HG03175 (cell line): ENCODE measurements at regions not wholly inside any gene's neighbourhood (a gene's known extent, or its start where the extent isn't known, plus 50 kb on each side); places are given as distances from the start of the nearest gene placed in this dataset.
"Not testable (repeated sequence)": the region's sequence is repeated elsewhere in the genome, so short reads cannot be mapped to it uniquely, and the experiment has no call there.

Experiments
- ATAC-seq: cut with Tn5 transposase; IDR thresholded peaks from one replicate; pipeline ENCODE4 v1.9.1; 2021; ENCODE audit warnings: mild to moderate bottlenecking, moderate library complexity; ENCODE audit not compliant: unreplicated experiment

DNA sequence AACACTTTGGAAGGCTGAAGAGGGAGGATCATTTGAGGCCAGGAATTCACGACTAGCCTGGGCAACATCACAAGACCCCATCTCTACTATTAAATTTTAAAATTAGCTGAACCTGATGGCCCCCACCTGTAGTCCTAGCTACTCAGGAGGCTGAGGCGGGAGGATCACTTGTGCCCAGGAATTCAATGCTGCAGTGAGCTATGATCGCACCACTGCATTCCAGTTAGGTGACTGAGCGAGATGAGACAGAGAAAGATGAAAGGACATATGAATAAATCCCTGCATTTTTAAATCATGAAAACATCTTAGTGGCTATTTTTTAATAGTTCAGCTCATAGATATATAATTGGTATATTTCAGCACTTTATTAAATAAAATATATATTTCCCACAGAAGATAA is 93.8 kb downstream of the GPR63 start:
- ATAC-seq: no peak

DNA sequence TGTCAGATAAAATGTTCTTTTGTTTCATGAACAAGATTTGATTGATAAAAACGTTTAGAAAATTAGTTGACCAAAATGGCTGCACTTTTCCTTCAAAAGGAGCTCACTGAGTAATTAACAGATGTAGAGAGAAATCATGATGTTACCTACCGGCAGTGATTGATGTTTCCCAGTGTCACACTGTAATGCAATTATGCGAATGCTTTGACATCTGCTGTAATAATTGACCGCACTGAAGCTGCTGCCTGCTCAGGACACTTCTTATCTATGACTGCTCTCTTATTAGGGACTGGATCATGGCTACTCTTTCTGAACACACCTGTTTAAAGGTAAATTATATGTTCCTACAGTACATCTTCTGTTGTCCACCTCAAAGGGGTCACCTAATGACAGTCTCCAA is 94.6 kb downstream of the GPR63 start:
- no peak for ATAC-seq

DNA sequence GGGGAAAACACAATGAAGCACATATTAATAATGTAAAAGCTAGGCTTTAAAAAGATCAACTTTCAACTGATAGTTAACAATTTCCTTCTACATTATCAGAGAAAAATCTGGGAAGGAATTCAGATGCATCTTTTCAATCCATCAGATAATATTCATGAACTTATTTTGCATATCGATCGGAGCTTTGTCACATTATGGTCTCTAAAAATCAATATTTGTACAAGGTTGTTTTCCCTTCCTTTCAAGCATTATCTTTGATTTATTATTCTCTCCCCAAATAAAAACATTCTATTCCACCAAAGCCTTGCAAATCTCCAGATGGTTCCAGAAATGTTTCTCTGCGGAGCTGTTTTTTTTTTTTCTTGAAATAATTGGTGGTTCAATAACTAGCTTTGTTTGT is 101.9 kb downstream of the GPR63 start:
- ATAC-seq: no peak

DNA sequence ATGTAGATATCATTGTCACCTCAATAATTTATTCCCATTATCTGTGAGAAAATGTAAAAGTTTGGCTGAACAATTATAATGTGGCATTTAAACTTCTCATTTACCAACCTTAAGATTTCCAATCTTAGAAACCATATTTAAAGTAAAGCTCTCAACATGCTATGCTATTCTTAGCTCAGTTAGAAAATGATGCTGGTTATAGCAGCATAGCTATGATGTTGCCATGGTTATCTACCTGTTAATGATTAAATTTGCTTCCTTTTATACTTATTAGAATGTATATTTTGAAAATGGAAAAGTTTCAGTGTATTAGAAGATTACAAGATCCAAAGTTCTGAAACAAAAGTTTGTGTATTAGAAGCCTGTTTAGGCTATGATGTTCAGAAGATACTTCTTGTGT is 110.1 kb downstream of the GPR63 start:
- ATAC-seq: peak; percentile 59

DNA sequence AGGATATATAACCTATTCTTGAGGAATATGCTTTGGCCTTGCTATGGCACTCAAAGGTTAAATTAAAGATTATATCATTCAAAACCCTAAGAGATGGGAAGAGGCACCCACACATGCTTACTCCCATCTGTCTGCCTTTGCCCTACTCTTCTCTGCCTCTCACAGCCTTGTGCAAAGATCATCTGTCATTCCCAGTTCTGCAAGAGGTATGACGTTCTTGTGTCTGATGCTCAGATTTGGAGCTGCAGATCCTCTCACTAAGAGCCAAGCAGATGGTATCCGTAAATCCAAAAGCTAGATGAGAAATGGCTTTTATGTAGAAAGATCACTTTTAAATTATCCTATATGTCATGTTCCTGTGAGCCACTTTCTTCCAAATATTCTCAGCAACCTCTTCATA is 112.0 kb downstream of the GPR63 start:
- no peak for ATAC-seq

DNA sequence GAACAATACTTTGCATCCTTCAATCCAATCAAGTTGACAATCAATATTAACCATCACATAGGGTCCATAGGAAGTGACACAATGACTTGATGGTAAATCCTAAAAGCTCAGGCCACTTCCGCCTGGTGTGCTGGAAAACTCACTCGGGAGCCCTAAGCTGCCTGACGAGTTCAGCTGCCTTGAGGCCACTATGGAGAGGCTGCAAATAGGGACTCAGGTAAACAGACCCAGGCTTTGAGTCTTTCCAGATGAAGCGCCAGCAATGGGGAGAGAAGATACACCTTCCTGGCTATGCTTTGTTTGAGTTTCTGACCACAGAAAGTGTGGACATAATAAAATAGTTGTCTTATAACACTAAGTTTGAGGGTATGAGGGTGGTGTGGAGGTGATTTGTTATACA is 112.6 kb downstream of the GPR63 start:
- ATAC-seq: no peak

DNA sequence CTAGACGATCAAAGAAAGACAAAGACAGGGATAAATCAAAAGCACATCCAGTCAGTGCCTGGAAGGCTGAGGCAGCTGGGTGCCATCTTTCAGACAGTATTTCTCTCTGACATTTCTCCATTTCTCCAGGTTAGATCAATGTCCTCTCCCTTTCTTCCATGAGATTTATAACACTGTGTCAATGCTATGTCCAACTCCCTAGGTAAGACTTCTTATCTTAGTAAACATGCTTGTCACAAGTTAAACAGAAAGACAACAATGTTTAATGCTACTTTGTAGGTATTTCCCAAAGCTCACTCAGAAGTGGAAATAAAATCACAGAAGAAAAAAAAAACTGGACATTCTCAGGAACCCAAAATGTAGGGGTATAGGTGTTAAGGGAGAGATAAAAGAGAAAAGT is 113.9 kb downstream of the GPR63 start:
- no peak for ATAC-seq

DNA sequence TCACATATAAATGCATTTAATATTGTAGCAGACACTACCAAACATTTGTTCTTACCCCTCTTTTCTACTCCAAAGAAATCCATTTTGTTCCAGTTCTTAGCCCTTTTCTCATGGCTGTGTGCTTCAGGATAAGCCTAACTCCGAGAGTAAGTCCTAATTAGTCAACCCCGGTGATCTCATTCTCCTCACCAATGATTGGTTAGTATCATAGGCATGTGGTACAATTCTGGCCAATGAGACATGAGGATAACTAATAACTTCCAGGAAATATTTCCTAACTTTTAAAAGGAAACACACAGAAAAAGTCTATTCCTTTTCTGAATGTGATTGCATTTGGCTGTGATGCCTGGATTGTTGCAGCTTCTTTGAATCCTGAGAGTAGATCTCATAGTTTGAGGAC is 116.0 kb downstream of the GPR63 start:
- no peak for ATAC-seq

DNA sequence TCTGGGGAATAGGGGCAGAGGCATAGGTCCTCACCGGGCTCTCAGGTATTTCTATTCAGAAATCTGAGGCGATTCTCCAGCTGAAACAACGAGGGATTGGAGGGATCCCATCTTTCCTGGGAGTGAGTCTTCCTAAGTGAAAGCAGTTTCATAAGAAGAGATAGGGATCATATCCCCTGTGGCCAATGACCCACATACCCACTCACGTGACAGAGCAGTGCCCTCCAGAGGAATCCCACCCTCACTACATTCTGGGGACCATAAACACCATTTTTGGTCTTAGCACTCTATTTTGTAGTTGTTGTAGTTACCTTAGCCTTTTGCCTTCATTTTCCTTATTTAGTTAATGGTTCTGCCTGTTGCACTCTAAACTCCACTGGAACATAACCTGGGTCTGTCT is 121.1 kb downstream of the GPR63 start:
- ATAC-seq: no peak

DNA sequence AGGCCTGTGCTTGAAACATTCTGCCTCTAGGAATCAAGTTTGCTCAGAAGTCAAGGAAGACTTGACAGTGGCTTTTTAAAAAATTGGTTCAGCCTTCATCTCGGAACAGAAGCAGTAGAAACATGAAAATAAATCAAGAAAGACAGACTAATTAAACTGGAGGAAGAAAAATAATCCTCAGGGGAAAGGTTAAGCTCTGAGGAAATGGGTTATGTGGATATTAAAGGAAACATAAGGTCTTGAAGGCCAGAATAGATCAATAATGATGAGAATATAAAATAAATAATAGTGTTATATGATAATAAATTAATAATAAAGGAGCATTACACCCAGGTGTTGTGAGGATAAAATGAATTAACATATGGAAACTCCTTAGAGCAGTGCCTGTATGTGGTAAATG is 121.7 kb downstream of the GPR63 start:
- ATAC-seq: no peak

DNA sequence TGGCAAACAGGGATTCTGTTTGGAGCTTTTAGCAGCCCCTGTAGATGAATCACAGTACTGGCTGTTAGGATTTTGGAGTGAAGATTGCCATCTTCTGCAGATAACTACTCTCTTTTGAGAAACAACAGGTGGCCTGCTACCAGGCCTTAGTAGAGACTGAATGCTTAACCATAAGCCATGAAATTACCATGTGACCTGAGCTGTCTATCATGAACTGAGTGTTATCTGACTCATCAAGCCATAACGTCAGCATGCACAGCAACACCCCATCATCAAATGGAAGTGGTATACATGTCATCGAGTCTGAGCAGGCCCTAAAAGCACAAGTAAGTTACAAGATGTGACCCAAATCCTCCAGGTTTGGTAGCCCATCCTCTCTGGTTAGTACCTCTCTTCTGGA is 132.6 kb downstream of the GPR63 start:
- ATAC-seq: peak; percentile 51

DNA sequence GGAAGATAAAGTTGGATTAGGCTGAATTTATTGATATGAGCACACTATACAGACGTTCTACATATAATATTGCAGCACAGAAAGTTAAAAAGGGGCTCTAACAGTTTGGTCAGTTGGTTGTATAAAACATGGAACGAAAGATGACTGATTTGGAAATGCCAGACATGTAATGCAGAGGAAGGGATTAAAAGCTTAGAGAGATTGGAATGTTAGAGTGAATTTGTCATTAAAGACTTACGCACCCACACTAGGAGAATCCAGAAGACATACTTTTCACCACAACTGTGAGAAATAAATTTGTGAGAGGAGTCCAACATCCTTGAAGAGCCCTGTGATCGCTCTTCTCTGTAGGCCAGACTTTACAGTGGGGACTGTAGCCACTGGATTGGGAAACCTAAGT is 134.7 kb downstream of the GPR63 start:
- no peak for ATAC-seq

DNA sequence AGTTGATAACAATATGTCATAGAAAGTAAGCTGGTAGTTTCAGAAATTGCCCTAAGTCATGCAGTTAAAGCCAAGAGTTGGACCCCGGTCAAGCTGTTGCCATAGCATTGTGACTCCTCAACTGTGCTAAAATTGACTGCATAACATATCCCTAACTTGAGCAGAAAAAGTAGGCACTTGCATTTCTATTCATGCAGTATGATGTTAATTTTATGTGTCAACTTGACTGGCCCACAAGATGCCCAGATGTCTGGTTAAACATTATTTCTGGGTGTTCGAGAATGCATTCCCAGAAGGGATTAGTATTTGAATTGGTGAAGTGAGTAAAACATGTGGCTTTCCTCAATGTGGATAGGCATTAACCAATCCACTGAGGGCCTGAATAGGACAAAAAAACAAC is 136.4 kb downstream of the GPR63 start:
- ATAC-seq: no peak

DNA sequence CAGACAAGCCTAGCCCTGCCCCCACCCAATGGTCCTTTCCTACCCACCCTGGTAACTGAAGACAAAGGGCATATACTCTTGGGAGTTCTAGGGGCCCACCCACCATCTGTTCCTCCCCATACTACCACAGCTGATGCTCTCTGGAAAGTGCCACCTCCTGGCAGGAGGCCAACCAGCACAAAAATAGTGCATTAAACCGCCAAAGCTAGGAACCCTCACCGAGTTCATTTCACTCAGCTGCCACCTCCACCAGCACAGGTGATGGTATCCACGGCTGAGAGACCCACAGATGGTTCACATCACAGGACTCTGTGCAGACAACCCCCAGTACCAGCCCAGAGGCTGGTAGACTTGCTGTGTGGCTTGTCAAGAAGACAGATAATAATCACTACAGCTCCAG is 131.5 kb downstream of the FHL5 start:
- ATAC-seq: not testable (repeated sequence)

DNA sequence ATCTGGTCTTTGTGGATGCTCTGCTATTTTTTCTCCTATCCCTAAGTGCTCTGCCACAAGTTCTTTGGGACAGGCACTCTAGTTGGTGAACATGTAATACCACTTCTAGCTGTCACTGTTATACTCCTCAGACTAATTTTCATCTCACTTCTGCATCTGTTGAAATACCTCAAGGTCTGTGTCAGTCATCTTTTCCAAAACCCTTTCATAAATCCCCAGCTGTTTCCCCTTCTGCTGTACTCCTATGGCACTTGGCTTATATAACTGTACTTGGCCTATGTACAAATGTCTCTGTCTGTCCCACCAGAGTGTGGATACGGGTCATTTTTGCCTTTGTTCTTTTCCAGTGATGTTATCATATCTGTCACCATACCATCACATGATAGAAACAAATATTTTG is 124.2 kb downstream of the FHL5 start:
- no peak for ATAC-seq

DNA sequence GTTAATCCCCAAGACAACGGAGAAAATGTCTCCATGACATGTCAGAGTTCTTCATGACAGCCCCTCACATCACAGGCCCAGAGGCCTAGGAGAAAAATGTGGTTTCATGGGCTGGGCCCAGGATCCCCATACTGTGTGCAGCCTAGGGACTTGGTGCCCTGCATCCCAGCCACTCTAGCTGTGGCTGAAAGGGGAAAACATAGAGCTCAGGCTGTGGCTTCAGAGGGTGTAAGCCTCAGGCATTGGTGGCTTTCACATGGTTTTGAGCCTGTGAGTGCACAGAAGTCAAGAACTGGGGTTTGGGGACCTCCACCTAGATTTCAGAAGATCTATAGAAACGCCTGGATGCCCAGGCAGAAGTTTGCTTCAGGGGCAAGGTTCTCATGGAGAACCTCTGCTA is 122.8 kb downstream of the FHL5 start:
- ATAC-seq: no peak

DNA sequence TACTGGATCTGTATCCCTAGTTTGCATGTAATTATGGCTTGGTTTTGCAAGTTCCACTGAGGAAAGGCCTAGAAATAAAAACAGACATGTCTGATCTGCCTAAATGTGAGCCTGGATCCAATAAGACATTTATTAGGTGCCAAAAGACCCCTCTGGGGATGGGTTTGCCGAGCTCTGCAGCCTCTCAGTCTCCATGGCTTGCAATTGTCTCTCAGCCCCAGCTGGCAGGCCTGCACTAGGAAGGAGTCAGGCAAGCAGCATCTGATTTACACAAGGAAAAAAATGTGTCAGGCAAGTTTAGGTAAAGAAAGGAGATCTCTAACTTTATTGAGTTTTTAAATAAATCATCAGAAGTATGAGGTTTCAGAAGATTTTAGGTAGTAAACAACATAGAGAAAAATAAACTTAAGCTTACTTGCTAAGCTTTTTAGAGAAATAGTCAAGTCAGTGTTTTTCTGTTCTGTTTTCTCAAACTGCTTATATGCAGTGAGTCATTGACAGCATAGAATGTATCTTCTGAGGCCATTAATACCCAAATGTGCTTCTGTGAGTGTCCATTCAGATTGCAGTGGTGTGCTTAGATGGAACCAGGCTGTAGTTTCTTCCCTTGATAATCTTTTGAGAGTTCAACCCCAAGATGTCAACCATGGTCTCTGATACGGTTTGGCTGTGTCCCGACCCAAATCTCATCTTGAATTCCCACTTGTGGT is 121.0 kb downstream of the FHL5 start:
- no peak for ATAC-seq

DNA sequence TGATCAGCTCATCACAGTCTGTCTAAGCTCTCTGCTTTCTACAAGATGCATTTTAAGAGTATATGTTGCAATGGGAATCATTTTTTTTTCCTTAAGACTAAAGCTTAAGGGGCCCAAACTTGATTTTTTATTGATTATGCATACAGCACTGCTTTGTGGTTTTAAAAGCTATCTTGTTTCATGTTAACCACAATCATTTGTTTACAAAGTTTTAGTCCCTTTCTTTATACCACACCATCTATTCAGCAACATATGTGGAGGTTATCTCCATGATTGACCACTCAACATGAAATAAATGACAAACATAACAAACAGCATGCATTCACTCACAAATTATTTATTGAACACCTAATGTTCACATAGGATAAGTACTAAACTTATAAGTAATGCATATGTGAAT is 119.1 kb downstream of the FHL5 start:
- no peak for ATAC-seq

DNA sequence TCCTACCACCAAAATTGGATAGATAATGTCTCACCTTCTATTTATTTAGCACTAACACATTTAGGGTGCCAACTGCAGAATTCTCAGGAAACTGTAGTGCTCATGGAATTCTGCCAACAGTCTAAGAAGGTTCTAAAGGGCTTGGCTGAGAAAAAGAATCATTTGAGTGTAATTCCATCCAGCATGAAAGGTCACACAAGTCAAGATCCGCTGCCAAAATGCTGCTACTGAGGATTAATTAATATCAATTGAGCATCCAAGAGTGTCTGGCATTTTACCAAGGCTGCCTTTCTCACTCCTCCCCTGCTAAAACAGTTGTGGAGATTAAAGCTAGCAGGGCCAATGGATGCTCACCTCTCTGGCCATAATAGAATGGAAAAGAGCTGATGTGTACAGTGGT is 112.7 kb downstream of the FHL5 start:
- ATAC-seq: no peak
